GM23338 (cell line): ENCODE measurements at regions not wholly inside any gene's neighbourhood (a gene's known extent, or its start where the extent isn't known, plus 50 kb on each side); places are given as distances from the start of the nearest gene placed in this dataset.

ENCODE experiments used
- ATAC-seq: fragments of 200-7000 bp; cut with Tn5 transposase; 3 replicates; pipeline ENCODE4 v1.9.1; 2020
- DNase-seq: peaks from one replicate; pipeline ENCODE4 v3.0.0-alpha.2; 2015; ENCODE audit warnings: low spot score
- H2AFZ ChIP-seq: fragments of 200-600 bp; sonication (generic); 2 replicates; pipeline ENCODE4 v1.8.0; 2016; ENCODE audit warnings: antibody characterized with exemption, mild to moderate bottlenecking, moderate library complexity
- H3F3A ChIP-seq: fragments of 200-600 bp; sonication (generic); replicated peaks from 2 replicates; pipeline ENCODE4 v1.8.0; 2017; ENCODE audit warnings: antibody characterized with exemption, mixed run types, low read depth
- H3K27ac ChIP-seq: fragments of 200-600 bp; sonication (generic); 2 replicates; pipeline ENCODE4 v1.6.1; 2016; ENCODE audit warnings: low read depth
- H3K27me3 ChIP-seq: fragments of 200-600 bp; sonication (generic); 2 replicates; pipeline ENCODE4 v1.8.0; 2016; ENCODE audit warnings: mild to moderate bottlenecking, mixed run types, moderate library complexity; ENCODE audit not compliant: insufficient read depth
- H3K36me3 ChIP-seq: fragments of 200-600 bp; sonication (generic); 2 replicates; pipeline ENCODE4 v1.8.0; 2016; ENCODE audit warnings: mild to moderate bottlenecking; ENCODE audit not compliant: insufficient read depth
- H3K4me1 ChIP-seq: fragments of 200-600 bp; sonication (generic); 2 replicates; pipeline ENCODE4 v1.8.0; 2016; ENCODE audit warnings: mild to moderate bottlenecking, moderate library complexity; ENCODE audit not compliant: insufficient read depth
- H3K4me2 ChIP-seq: fragments of 200-600 bp; sonication (generic); 2 replicates; pipeline ENCODE4 v1.7.1; 2017; ENCODE audit warnings: mixed run types
- H3K4me3 ChIP-seq: fragments of 200-600 bp; sonication (generic); 2 replicates; pipeline ENCODE4 v1.6.1; 2016; ENCODE audit warnings: mixed run types
- H3K79me2 ChIP-seq: fragments of 200-600 bp; sonication (generic); replicated peaks from 2 replicates; pipeline ENCODE4 v1.8.0; 2017; ENCODE audit warnings: mild to moderate bottlenecking; ENCODE audit not compliant: insufficient read depth
- H3K9me2 ChIP-seq: fragments of 200-600 bp; sonication (generic); 2 replicates; pipeline ENCODE4 v1.8.0; 2017; ENCODE audit not compliant: insufficient read depth
- H4K20me1 ChIP-seq: fragments of 200-600 bp; sonication (generic); replicated peaks from 2 replicates; pipeline ENCODE4 v1.8.0; 2017; ENCODE audit warnings: mild to moderate bottlenecking; ENCODE audit not compliant: insufficient read depth
- H3K27ac Mint-ChIP-seq: 2 replicates; pipeline ENCODE4 v1.8.0; 2020; ENCODE audit warnings: inconsistent platforms, mild to moderate bottlenecking, moderate library complexity, mixed read lengths
- H3K27me3 Mint-ChIP-seq: 3 replicates; pipeline ENCODE4 v1.8.0; 2022; ENCODE audit warnings: low read depth, mild to moderate bottlenecking, moderate library complexity, mixed read lengths, inconsistent platforms; ENCODE audit not compliant: insufficient read depth, poor library complexity
- H3K36me3 Mint-ChIP-seq: 3 replicates; pipeline ENCODE4 v1.8.0; 2021; ENCODE audit warnings: low read depth, mild to moderate bottlenecking, inconsistent platforms, moderate library complexity, mixed read lengths
- H3K4me1 Mint-ChIP-seq: 3 replicates; pipeline ENCODE4 v1.8.0; 2020; ENCODE audit warnings: mild to moderate bottlenecking, inconsistent platforms, mixed read lengths
- H3K4me3 Mint-ChIP-seq: 3 replicates; pipeline ENCODE4 v1.8.0; 2021; ENCODE audit warnings: moderate library complexity, mild to moderate bottlenecking, inconsistent platforms, mixed read lengths
- H3K9me3 Mint-ChIP-seq: 3 replicates; pipeline ENCODE4 v1.8.0; 2020; ENCODE audit warnings: moderate library complexity, mild to moderate bottlenecking, inconsistent platforms, mixed read lengths
- CREB1 ChIP-seq: fragments of 250-450 bp; sonication (Bioruptor Pico); IDR thresholded peaks from 2 replicates; pipeline ENCODE4 v1.5.0; 2020; ENCODE audit warnings: low read depth, mild to moderate bottlenecking, moderate library complexity
- CTCF ChIP-seq, 2 experiments: fragments of 200-600 bp in 1 of 2; sonication (generic) in 1 of 2; conservative IDR thresholded peaks; 2 replicates each; pipeline versions ENCODE4 v1.5.1 to v1.6.1; 2016 to 2017; ENCODE audit warnings: antibody characterized with exemption in 2 of 2, low read depth in 2 of 2, mild to moderate bottlenecking in 2 of 2, moderate library complexity in 1 of 2
- ETS1 ChIP-seq: IDR thresholded peaks from 2 replicates; pipeline ENCODE4 v1.6.1; 2016; ENCODE audit warnings: antibody characterized with exemption
- EZH2 ChIP-seq: fragments of 200-600 bp; sonication (generic); IDR thresholded peaks from one replicate; pipeline ENCODE4 v1.8.0; 2017; ENCODE audit warnings: antibody characterized with exemption, mild to moderate bottlenecking, low read depth; ENCODE audit not compliant: unreplicated experiment
- EZH2phosphoT487 ChIP-seq: fragments of 200-600 bp; sonication (generic); IDR thresholded peaks from one replicate; pipeline ENCODE4 v1.8.1; 2018; ENCODE audit warnings: antibody characterized with exemption; ENCODE audit not compliant: unreplicated experiment
- JUNB ChIP-seq: IDR thresholded peaks from one replicate; pipeline ENCODE4 v1.6.1; 2016; ENCODE audit warnings: antibody characterized with exemption; ENCODE audit not compliant: unreplicated experiment
- NANOG ChIP-seq: IDR thresholded peaks from 2 replicates; pipeline ENCODE4 v1.6.1; 2016; ENCODE audit warnings: antibody characterized with exemption, borderline replicate concordance
- POLR2AphosphoS5 ChIP-seq: IDR thresholded peaks from 2 replicates; pipeline ENCODE4 v1.6.1; 2016; ENCODE audit warnings: antibody characterized with exemption, low read depth
- REST ChIP-seq: IDR thresholded peaks from one replicate; pipeline ENCODE4 v1.6.1; 2018; ENCODE audit warnings: antibody characterized with exemption; ENCODE audit not compliant: unreplicated experiment
- ZNF114 ChIP-seq: fragments of 250-450 bp; sonication (Bioruptor Pico); IDR thresholded peaks from 2 replicates; pipeline ENCODE4 v1.5.0; 2020; ENCODE audit warnings: mild to moderate bottlenecking, moderate library complexity
- ZNF331 ChIP-seq: fragments of 250-450 bp; sonication (Bioruptor Pico); IDR thresholded peaks from 2 replicates; pipeline ENCODE4 v1.5.0; 2020; ENCODE audit warnings: low read depth, mild to moderate bottlenecking, moderate library complexity
- TF ChIP-seq, protein P1 (sequence below): fragments of 250-450 bp; sonication (Bioruptor Pico); IDR thresholded peaks from 2 replicates; pipeline ENCODE4 v1.5.0; 2020; ENCODE audit warnings: mild to moderate bottlenecking, moderate library complexity

DNA sequence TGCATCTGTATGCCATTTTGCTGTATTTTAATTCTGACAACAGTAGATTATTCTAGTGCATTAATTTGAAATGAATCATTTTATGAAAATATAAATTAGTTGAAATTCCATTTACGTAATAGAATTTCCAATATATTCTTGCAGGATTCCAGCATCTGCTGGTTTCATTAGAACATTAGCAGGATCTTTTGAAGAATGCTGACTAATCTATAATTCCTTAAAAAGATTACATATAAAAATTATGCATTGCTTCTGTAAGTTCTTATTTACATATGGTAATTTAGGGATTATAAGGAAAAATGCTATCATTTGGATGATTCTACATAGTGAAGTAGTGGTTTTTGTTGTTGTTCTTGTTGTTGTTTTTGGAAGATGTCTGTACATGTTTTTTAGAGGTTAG is 182.2 kb upstream of the GNPDA2 start (continued):
- TF ChIP-seq REST (no peak), ZNF331 (no peak)

GRCh38 chr4:44872246-44872645 is 145.9 kb upstream of the GNPDA2 start:
- Mint-ChIP-seq H3K4me1 (peaks cover 11% of the 10 kb centered on the region), H3K9me3 (no peaks in the 10 kb centered on the region; the same call in 1 of the 3 replicates)
- peaks cover 8% of the 10 kb centered on the region for H3K4me1 ChIP-seq
- TF ChIP-seq CTCF (conservative IDR thresholded peaks at IDR 0.05; ENCODE audit: low read depth in 2 of 2), result no peak
- no peak for TF ChIP-seq ZNF114 (CRISPR knock-in tag)
- no peak for TF ChIP-seq NANOG
- no peak for TF ChIP-seq EZH2
- TF ChIP-seq, protein P1, sequence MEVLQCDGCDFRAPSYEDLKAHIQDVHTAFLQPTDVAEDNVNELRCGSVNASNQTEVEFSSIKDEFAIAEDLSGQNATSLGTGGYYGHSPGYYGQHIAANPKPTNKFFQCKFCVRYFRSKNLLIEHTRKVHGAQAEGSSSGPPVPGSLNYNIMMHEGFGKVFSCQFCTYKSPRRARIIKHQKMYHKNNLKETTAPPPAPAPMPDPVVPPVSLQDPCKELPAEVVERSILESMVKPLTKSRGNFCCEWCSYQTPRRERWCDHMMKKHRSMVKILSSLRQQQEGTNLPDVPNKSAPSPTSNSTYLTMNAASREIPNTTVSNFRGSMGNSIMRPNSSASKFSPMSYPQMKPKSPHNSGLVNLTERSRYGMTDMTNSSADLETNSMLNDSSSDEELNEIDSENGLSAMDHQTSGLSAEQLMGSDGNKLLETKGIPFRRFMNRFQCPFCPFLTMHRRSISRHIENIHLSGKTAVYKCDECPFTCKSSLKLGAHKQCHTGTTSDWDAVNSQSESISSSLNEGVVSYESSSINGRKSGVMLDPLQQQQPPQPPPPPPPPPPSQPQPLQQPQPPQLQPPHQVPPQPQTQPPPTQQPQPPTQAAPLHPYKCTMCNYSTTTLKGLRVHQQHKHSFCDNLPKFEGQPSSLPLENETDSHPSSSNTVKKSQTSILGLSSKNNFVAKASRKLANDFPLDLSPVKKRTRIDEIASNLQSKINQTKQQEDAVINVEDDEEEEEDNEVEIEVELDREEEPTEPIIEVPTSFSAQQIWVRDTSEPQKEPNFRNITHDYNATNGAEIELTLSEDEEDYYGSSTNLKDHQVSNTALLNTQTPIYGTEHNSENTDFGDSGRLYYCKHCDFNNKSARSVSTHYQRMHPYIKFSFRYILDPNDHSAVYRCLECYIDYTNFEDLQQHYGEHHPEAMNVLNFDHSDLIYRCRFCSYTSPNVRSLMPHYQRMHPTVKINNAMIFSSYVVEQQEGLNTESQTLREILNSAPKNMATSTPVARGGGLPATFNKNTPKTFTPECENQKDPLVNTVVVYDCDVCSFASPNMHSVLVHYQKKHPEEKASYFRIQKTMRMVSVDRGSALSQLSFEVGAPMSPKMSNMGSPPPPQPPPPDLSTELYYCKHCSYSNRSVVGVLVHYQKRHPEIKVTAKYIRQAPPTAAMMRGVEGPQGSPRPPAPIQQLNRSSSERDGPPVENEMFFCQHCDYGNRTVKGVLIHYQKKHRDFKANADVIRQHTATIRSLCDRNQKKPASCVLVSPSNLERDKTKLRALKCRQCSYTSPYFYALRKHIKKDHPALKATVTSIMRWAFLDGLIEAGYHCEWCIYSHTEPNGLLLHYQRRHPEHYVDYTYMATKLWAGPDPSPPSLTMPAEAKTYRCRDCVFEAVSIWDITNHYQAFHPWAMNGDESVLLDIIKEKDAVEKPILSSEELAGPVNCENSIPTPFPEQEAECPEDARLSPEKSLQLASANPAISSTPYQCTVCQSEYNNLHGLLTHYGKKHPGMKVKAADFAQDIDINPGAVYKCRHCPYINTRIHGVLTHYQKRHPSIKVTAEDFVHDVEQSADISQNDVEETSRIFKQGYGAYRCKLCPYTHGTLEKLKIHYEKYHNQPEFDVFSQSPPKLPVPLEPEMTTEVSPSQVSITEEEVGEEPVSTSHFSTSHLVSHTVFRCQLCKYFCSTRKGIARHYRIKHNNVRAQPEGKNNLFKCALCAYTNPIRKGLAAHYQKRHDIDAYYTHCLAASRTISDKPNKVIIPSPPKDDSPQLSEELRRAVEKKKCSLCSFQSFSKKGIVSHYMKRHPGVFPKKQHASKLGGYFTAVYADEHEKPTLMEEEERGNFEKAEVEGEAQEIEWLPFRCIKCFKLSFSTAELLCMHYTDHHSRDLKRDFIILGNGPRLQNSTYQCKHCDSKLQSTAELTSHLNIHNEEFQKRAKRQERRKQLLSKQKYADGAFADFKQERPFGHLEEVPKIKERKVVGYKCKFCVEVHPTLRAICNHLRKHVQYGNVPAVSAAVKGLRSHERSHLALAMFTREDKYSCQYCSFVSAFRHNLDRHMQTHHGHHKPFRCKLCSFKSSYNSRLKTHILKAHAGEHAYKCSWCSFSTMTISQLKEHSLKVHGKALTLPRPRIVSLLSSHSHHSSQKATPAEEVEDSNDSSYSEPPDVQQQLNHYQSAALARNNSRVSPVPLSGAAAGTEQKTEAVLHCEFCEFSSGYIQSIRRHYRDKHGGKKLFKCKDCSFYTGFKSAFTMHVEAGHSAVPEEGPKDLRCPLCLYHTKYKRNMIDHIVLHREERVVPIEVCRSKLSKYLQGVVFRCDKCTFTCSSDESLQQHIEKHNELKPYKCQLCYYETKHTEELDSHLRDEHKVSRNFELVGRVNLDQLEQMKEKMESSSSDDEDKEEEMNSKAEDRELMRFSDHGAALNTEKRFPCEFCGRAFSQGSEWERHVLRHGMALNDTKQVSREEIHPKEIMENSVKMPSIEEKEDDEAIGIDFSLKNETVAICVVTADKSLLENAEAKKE (CRISPR knock-in tag), result no peak
- TF ChIP-seq CREB1, result no peak
- TF ChIP-seq POLR2AphosphoS5, result no peak
- no peak for TF ChIP-seq ETS1
- no peak for TF ChIP-seq EZH2phosphoT487
- TF ChIP-seq ZNF331, result no peak
- TF ChIP-seq JUNB, result no peak

More at GRCh38 chr4:44872246-44872645, 145.9 kb upstream of the GNPDA2 start:
- Histone ChIP-seq H2AFZ (peak overlapping the region; percentile 10; the same call in 1 of the 2 replicates), H3K36me3 (no peaks in the 10 kb centered on the region), H3K27me3 (no peaks in the 10 kb centered on the region), H3F3A (no peaks in the 10 kb centered on the region), H3K4me2 (no peak overlapping the region), H3K9me2 (peaks cover 6% of the 10 kb centered on the region; the same call in 1 of the 2 replicates), H3K79me2 (no peaks in the 10 kb centered on the region), H3K4me3 (no peak overlapping the region), H3K27ac (no peak overlapping the region), H4K20me1 (no peaks in the 10 kb centered on the region)
- peaks cover 5% of the 10 kb centered on the region for H3K27me3 Mint-ChIP-seq
- no peak overlapping the region for H3K4me3 Mint-ChIP-seq
- no peaks in the 10 kb centered on the region for H3K36me3 Mint-ChIP-seq
- DNase-seq (no peak), ATAC-seq (no peak)
- H3K27ac Mint-ChIP-seq, result no peak overlapping the region
